OCI-LY1 (cell line): ENCODE measurements at regions not wholly inside any gene's neighbourhood (a gene's known extent, or its start where the extent isn't known, plus 50 kb on each side); places are given as distances from the start of the nearest gene placed in this dataset.

Source experiments
- H2AFZ ChIP-seq: fragments of 200-600 bp; sonication (generic), shearing (Covaris generic); 2 replicates; pipeline ENCODE4 v1.6.0; 2014; ENCODE audit warnings: antibody characterized with exemption, mild to moderate bottlenecking, low read length
- H3F3A ChIP-seq: fragments of 200-600 bp; sonication (generic), shearing (Covaris generic); 2 replicates; pipeline ENCODE4 v1.6.0; 2014; ENCODE audit warnings: mild to moderate bottlenecking, antibody characterized with exemption, low read length, moderate library complexity; ENCODE audit not compliant: insufficient read depth
- H3K27ac ChIP-seq: fragments of 200-600 bp; sonication (generic); 2 replicates; pipeline ENCODE4 v1.5.1; 2014; ENCODE audit warnings: low read length, mixed run types, mild to moderate bottlenecking, low read depth; ENCODE audit not compliant: poor library complexity, severe bottlenecking
- H3K27me3 ChIP-seq: fragments of 200-600 bp; sonication (generic); 2 replicates; pipeline ENCODE4 v1.6.0; 2014; ENCODE audit warnings: antibody characterized with exemption, mild to moderate bottlenecking, low read length, moderate library complexity; ENCODE audit not compliant: insufficient read depth
- H3K36me3 ChIP-seq: fragments of 200-600 bp; sonication (generic); 2 replicates; pipeline ENCODE4 v1.6.1; 2014; ENCODE audit warnings: mild to moderate bottlenecking, antibody characterized with exemption, low read length, moderate library complexity, mixed read lengths; ENCODE audit not compliant: insufficient read depth
- H3K4me1 ChIP-seq: fragments of 200-600 bp; sonication (generic); 2 replicates; pipeline ENCODE4 v1.5.1; 2014; ENCODE audit warnings: mild to moderate bottlenecking, low read length, moderate library complexity; ENCODE audit not compliant: insufficient read depth, severe bottlenecking
- H3K4me2 ChIP-seq: fragments of 200-600 bp; sonication (generic), shearing (Covaris generic); 2 replicates; pipeline ENCODE4 v1.6.1; 2014; ENCODE audit warnings: low read length
- H3K4me3 ChIP-seq: fragments of 200-600 bp; sonication (generic); 2 replicates; pipeline ENCODE4 v1.5.1; 2014; ENCODE audit warnings: low read length, low read depth, mild to moderate bottlenecking, mixed read lengths; ENCODE audit not compliant: poor library complexity, severe bottlenecking
- H3K79me2 ChIP-seq: fragments of 200-600 bp; shearing (Covaris generic); 2 replicates; pipeline ENCODE4 v1.6.1; 2016; ENCODE audit warnings: mixed run types, low read length, mixed read lengths; ENCODE audit not compliant: insufficient read depth
- H3K9ac ChIP-seq: fragments of 200-600 bp; sonication (generic), shearing (Covaris generic); 2 replicates; pipeline ENCODE4 v1.6.1; 2014; ENCODE audit warnings: mild to moderate bottlenecking, low read length, mixed read lengths
- H3K9me2 ChIP-seq: fragments of 200-600 bp; sonication (generic), shearing (Covaris generic); 2 replicates; pipeline ENCODE4 v1.6.1; 2014; ENCODE audit warnings: low read depth, mild to moderate bottlenecking, low read length, mixed read lengths
- H3K9me3 ChIP-seq: fragments of 200-600 bp; shearing (Covaris generic); 2 replicates; pipeline ENCODE4 v1.6.1; 2014; ENCODE audit warnings: low read length, mixed read lengths
- H4K20me1 ChIP-seq: fragments of 200-600 bp; sonication (generic), shearing (Covaris generic); 2 replicates; pipeline ENCODE4 v1.6.0; 2016; ENCODE audit warnings: mild to moderate bottlenecking, low read length; ENCODE audit not compliant: insufficient read depth
- EZH2 ChIP-seq: fragments of 200-600 bp; sonication (generic), shearing (Covaris generic); IDR thresholded peaks from 2 replicates; pipeline ENCODE4 v1.8.0; 2017; ENCODE audit warnings: borderline replicate concordance, mixed run types, mild to moderate bottlenecking, antibody characterized with exemption, low read length, moderate library complexity, mixed read lengths
- TF ChIP-seq, protein P1 (sequence below): fragments of 200-600 bp; sonication (generic), shearing (Covaris generic); IDR thresholded peaks from 2 replicates; pipeline ENCODE4 v1.5.1; 2017; ENCODE audit warnings: mild to moderate bottlenecking, antibody characterized with exemption, low read length, moderate library complexity, mixed read lengths

DNA sequence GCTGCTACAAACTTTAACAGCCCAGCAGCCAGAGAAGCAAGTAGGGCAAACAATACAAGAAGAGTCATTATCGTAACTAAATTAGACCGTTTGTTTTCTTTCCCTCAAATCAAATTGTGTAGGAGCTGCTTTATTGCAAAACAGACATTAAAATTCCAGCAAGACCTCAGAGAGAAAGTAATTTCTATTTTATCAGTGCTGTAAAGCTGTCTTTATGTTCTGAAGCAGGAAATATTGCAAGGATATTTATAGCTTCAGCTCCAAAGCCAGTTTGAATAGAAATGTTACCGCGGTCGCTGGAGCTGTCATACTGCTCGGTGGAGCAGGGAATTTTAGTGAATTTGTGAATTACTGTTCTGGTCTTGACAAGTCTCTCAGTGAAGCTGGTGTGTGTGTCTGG lies 503.8 kb upstream of the PLXNA2 start:
- Histone ChIP-seq H3K9me2 (no peaks in the 10 kb centered on the region), H4K20me1 (no peaks in the 10 kb centered on the region), H3K9ac (no peak overlapping the region), H3K9me3 (no peaks in the 10 kb centered on the region), H3K27ac (no peak overlapping the region), H3K4me2 (no peak overlapping the region), H3K27me3 (no peaks in the 10 kb centered on the region), H3K4me1 (no peaks in the 10 kb centered on the region), H3K36me3 (no peaks in the 10 kb centered on the region), H3K4me3 (no peak overlapping the region), H3F3A (no peaks in the 10 kb centered on the region), H2AFZ (no peak overlapping the region), H3K79me2 (no peaks in the 10 kb centered on the region)
- no peak for TF ChIP-seq EZH2
- TF ChIP-seq, protein P1, sequence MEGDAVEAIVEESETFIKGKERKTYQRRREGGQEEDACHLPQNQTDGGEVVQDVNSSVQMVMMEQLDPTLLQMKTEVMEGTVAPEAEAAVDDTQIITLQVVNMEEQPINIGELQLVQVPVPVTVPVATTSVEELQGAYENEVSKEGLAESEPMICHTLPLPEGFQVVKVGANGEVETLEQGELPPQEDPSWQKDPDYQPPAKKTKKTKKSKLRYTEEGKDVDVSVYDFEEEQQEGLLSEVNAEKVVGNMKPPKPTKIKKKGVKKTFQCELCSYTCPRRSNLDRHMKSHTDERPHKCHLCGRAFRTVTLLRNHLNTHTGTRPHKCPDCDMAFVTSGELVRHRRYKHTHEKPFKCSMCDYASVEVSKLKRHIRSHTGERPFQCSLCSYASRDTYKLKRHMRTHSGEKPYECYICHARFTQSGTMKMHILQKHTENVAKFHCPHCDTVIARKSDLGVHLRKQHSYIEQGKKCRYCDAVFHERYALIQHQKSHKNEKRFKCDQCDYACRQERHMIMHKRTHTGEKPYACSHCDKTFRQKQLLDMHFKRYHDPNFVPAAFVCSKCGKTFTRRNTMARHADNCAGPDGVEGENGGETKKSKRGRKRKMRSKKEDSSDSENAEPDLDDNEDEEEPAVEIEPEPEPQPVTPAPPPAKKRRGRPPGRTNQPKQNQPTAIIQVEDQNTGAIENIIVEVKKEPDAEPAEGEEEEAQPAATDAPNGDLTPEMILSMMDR = no peak

DNA sequence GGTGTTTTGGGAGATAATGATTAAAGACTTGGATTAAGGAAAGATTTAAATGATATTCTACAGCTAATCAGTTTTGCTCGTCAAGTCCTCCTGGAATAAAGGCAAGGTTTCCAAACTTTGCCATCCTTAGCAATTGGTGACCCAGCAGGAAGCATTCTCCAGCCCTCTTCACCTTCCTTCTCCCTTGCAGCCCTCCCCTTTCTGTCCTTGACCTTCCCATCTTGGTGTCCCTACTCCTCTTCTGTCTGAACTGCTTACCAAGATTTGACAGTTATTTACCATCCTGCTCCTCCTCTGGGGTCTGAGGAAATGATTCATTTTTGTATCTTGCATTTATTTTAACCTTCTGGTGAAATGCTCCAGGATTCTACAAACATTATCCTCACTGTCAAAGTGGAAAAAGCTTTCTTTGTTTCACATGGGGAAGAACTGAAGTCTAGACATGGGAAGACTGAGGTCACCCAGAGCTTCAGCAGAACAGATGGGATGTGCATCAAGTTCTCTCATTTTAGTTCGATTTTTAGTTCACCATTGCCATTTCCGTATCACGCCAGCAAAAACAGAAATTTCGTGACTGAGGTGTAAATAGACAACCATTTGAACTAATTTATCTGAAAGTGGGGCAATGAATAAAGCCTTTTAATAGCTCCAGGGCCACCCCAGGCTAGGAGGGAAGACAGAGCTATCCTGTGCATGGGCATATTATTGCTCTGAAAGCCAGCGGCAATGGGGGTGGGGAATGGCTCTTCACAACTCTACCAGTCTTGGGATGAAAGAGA lies 504.4 kb upstream of the PLXNA2 start:
- no peaks in the 10 kb centered on the region for H4K20me1 ChIP-seq
- no peaks in the 10 kb centered on the region for H3K79me2 ChIP-seq
- no peak overlapping the region for H3K9ac ChIP-seq
- no peak overlapping the region for H2AFZ ChIP-seq
- TF ChIP-seq EZH2 = no peak
- TF ChIP-seq, protein P1 = no peak
- no peak overlapping the region for H3K27ac ChIP-seq
- H3K36me3 ChIP-seq = no peaks in the 10 kb centered on the region
- H3K4me3 ChIP-seq = no peak overlapping the region
- H3K4me1 ChIP-seq = no peaks in the 10 kb centered on the region
- H3F3A ChIP-seq = no peaks in the 10 kb centered on the region
- no peak overlapping the region for H3K4me2 ChIP-seq
- H3K9me3 ChIP-seq = no peaks in the 10 kb centered on the region
- no peaks in the 10 kb centered on the region for H3K9me2 ChIP-seq
- no peaks in the 10 kb centered on the region for H3K27me3 ChIP-seq

DNA sequence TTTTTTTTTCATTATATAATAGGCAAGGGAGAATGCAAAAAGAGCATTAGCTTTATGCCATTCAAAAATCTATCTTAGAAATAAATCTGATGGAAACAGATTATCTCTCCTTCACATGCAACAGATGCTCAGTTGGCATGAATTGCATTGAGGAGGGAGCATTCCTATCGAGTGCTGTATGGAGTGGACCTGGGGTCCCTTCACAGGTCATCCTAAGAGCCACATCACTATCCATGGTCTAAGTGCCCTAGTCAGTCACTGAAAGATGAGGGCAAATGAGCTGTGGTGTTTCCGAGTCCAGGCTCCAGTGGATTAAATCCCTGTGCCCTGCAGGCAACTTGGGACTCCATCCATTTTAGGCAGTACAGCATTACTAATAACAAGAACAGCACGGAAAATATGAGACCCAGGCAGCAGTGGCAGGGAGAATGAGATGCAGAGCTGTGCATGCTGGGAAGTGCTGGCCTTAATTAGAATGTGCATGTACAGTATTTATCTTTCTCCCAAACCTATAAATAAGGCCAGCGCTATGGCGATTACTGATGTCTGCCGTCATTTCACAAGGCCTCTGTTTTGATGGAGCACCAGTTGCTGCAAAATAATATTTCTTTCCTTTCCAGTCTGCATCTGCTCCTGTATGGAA lies 512.3 kb upstream of the PLXNA2 start:
- H3K9me2 ChIP-seq = no peaks in the 10 kb centered on the region
- H4K20me1 ChIP-seq = no peaks in the 10 kb centered on the region
- no peak overlapping the region for H2AFZ ChIP-seq
- no peaks in the 10 kb centered on the region for H3K4me1 ChIP-seq
- H3K9me3 ChIP-seq = no peaks in the 10 kb centered on the region
- H3K79me2 ChIP-seq = no peaks in the 10 kb centered on the region
- H3F3A ChIP-seq = no peaks in the 10 kb centered on the region
- H3K27ac ChIP-seq = no peak overlapping the region
- no peak overlapping the region for H3K9ac ChIP-seq
- H3K4me2 ChIP-seq = no peak overlapping the region
- H3K36me3 ChIP-seq = no peaks in the 10 kb centered on the region
- no peaks in the 10 kb centered on the region for H3K27me3 ChIP-seq
- TF ChIP-seq, protein P1 = no peak
- TF ChIP-seq EZH2 = no peak
- no peak overlapping the region for H3K4me3 ChIP-seq
